ENCODE measurements at regions not wholly inside any gene's neighbourhood (a gene's known extent, or its start where the extent isn't known, plus 50 kb on each side); places are given as distances from the start of the nearest gene placed in this dataset.

DNA sequence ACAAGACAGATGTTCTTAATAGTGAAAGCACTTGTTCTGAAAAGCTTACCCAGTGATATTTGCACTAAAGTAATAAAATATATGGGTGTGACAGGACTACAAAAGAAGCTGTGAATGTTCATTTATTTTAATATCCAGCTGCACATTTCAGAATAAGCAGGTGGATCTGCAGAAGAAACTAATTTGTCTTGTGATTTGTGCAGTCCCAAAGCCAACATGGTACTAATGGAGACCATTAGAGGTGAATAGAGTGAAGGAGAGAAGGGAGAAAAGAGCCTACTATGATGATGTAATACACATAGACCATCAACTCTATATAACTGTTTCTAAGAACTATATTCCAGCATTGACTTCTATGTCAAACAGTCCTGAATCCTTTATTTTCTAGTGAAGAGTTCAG is 362.8 kb downstream of the ISL1 start:
- no peaks in the 10 kb centered on the region for H3K4me1 ChIP-seq
- H3K4me3 ChIP-seq = no peak overlapping the region
- H3K9me3 ChIP-seq = no peaks in the 10 kb centered on the region
- intact Hi-C loops (cut with DNase I) = no loop called here
- TF ChIP-seq POLR2A (IDR thresholded peaks at IDR 0.05) (no peak), POLR2AphosphoS5 (IDR thresholded peaks at IDR 0.05; ENCODE audit: insufficient read depth in 1 of 2, low read depth in 1 of 2) (no peak)
- TF ChIP-seq, protein P1, sequence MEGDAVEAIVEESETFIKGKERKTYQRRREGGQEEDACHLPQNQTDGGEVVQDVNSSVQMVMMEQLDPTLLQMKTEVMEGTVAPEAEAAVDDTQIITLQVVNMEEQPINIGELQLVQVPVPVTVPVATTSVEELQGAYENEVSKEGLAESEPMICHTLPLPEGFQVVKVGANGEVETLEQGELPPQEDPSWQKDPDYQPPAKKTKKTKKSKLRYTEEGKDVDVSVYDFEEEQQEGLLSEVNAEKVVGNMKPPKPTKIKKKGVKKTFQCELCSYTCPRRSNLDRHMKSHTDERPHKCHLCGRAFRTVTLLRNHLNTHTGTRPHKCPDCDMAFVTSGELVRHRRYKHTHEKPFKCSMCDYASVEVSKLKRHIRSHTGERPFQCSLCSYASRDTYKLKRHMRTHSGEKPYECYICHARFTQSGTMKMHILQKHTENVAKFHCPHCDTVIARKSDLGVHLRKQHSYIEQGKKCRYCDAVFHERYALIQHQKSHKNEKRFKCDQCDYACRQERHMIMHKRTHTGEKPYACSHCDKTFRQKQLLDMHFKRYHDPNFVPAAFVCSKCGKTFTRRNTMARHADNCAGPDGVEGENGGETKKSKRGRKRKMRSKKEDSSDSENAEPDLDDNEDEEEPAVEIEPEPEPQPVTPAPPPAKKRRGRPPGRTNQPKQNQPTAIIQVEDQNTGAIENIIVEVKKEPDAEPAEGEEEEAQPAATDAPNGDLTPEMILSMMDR (IDR thresholded peaks at IDR 0.05) = no peak
- no peaks in the 10 kb centered on the region for H3K36me3 ChIP-seq
- H3K27ac ChIP-seq = no peak overlapping the region
- no peaks in the 10 kb centered on the region for H3K27me3 ChIP-seq
- DNase-seq (ENCODE audit: extremely low spot score in 2 of 2) = no peak

DNA sequence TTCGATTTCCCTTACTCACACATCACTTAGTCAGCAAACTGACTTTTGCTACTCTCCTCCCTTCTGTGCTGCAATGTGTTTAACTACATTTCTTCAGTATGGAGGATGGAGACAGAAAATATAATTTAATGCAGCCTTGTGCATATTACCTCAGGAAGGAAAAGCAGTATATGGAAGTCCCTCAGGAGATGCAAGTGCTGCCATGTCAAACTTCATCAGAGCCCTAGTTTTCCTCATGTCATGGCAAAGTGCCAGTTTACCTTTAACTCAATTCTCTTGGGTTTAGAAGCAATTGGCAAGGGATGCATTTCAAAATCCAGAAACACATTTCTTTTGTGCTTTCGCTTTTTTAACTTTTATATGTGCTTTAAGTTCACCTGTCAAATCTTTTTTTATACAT is 365.4 kb downstream of the ISL1 start:
- Histone ChIP-seq H3K4me3 (no peak overlapping the region), H3K27ac (no peak overlapping the region), H3K9me3 (no peaks in the 10 kb centered on the region), H3K27me3 (no peaks in the 10 kb centered on the region), H3K36me3 (no peaks in the 10 kb centered on the region), H3K4me1 (no peaks in the 10 kb centered on the region)
- intact Hi-C loops (cut with DNase I) = no loop called here
- no peak for DNase-seq (ENCODE audit: extremely low spot score in 2 of 2)
- TF ChIP-seq, protein P1 (IDR thresholded peaks at IDR 0.05) = no peak
- TF ChIP-seq POLR2AphosphoS5 (IDR thresholded peaks at IDR 0.05; ENCODE audit: insufficient read depth in 1 of 2, low read depth in 1 of 2) (no peak), POLR2A (IDR thresholded peaks at IDR 0.05) (no peak)
